HG02870 (cell line): ENCODE measurements at regions not wholly inside any gene's neighbourhood (a gene's known extent, or its start where the extent isn't known, plus 50 kb on each side); places are given as distances from the start of the nearest gene placed in this dataset.

ENCODE experiments used
- ATAC-seq: cut with Tn5 transposase; IDR thresholded peaks from one replicate; pipeline ENCODE4 v1.9.1; 2021; ENCODE audit warnings: mild to moderate bottlenecking, moderate library complexity; ENCODE audit not compliant: unreplicated experiment

DNA sequence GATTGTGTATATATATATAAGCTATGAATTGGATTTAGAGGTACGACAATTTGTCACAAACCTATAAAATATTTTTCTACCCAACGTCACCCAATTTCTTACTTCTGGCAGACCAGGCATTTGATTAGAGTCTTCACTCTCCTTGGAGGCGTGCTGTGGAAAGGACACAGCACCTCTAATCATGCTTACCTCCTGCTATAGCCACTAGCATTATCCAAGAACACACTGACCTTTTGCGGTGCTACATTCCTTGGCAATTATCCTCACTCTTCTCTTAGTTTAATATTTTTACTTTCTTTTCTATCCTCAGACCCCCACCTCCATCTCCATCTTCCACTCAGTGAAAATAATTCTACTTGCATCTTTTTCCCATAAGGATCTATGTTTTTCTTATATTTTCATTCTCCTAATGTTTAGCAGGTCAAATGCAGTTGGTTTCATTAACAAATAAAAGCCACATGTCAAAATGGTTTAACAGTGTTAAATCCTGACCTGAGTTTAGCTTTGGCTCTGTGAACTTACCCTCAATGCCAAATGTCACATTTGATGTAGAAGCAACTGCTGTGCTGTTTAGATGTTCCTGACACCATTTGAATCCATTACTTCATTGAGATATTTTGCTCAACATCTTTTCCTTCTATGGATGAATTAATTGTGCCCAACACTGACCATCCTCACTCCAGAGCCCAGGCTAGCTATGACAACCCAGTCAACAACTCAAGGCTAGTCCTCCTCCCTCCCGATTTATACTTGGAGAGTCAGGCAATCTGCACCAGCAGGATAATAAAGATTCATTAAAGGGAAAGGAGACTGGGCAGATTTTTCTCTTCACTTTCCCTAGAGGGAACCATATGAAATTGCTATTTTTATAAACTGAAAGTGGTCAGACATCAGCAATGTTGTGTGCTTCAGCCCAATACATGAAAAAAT, 240.5 kb downstream of the MREG start:
- no peak for ATAC-seq

DNA sequence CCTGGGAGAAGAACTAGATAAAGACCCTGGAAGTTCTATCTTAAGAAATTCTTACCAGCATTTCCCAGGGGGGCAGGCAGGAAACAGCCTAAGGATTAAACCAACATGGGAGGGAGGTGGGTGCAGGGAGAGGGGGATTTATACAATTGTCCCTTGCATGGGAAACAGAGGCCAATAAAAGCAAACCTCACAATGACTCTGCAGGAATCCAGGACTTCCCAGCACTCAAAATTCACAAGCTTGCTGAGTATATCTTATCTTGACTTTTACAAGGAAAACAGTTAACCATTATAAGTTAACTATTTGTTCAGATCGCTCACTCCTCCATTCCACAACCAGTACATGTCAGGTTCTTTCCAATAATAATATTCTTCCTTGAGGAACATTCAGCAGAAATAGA, 241.3 kb downstream of the MREG start:
- ATAC-seq: no peak

GRCh38 chr2:215771241-215771640, 242.1 kb downstream of the MREG start:
- ATAC-seq: no peak

DNA sequence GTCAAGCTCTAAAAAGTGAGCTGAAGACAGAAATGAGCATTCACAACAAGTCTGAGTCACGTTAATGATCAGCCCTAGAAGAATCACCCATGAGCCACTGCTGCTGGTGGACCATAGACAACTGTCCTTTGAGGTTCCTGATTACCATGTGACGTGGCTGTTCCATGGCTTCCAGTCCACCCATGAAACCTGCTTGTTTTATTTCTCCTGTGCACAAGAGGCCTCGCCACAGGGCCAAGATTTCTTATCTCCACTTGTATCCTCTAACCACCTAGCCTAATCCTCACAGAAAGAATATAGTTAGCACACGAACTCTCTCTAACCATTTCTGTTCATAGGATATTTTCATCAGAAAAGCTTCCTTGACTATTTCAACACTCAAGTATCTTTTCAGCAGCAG, 242.7 kb downstream of the MREG start:
- ATAC-seq: no peak

DNA sequence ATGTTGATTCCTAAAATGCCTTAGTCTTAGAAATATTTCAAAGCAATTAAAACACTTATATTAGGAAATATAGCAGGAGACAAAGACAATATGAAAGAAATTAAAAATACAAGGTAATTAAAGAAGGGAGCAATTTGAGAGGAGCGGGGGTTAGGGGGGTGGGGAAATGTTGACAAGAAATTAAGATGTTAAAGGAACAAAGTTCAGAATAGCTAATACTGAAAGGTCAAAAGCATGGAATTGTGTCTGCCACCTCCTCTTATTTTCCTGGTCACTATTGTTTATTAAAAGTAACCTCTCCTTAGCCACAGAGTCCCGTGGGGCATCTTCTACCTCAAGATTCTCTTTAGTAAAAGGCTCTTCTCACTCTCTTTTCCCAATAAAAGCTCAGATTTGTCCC, 244.1 kb downstream of the MREG start:
- no peak for ATAC-seq

DNA sequence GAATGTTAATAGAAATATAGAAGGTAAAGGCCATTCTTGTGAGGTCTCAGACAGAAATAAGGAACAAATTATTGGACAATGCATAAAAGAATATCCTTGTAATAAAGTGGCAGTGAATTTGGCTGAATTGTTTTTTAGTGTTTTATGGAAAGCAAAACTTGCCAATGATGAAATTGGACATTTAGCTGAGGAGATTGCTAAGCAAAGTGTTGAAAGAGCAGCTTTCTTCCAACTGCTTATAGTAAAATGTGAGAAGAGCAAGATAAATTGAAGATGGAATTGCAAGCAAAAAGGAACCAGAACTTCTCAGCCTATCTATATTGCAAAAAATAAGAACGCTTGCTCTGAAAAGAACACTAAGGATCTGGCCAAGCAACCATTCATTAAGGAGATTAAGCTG, 245.7 kb downstream of the MREG start:
- no peak for ATAC-seq

DNA sequence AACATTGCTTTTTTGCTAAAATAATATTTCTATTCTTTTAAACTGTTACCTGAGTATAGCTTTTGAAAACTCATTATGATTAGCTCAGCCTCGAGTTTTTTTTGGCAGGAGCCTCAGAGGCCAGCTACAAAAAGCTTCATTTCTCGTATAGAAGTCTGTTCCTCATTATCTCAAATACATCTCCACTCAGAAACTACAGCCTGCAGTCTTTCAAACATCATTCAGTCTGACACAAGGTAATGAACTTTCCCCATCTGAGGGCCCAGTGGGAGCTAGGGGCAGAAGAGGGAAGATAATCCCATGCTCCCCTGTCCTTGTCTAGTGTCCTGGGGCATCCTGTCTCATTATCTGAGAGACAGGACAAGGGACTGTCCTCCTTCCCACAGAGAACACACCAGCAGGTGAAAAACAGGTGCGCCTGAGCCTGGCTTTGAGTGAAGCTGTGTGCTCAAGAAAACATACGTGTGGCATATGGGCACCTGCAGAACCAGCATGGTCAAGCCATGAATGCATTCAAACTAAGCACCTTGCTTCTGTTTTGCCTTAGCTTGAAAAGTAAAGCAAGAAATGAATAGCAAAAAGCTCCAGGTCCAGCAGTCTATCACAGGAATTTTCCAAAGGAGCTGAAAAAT, 247.5 kb downstream of the MREG start:
- no peak for ATAC-seq

GRCh38 chr2:215764441-215765048, 248.8 kb downstream of the MREG start:
- ATAC-seq: no peak

DNA sequence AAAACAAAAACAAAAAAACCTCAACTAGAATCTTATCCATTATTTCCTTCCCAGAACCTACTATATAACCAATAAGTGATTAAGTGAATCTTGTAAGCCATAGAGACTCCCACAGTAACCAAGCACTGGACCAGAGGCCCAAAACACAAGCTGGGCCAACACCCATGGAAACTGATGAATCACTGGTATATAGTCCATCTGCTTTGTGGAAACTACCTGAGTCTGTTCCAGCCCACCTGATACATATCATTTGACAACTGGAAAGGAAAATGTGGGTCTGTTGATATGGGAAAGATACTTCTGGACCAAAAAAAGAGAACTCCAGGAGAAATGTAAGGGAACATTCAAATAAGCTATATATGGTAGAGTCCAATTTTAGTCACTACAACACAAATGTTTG, 252.8 kb downstream of the MREG start:
- no peak for ATAC-seq

GRCh38 chr2:215760091-215760490, 253.3 kb downstream of the MREG start:
- no peak for ATAC-seq

DNA sequence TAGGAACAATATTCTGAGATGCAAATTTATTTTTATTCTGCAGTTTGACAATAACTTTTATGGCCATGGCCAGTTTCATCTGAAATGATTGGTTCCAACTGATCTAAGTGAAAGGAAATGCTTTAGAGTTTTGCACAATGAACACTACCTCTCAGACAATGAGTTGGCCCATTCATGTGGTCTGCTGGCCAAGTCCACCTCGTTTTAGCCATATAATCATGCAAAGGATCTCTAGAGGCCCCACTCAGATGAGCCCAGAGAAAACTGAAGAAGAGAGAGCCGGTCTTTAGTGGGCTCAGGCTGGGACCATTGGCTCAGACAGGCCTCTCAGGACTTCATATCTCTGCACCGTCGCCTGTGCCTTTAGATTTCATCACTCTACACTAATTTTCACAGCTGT, 254.7 kb downstream of the MREG start:
- no peak for ATAC-seq

GRCh38 chr2:215756346-215756730, 257.0 kb downstream of the MREG start:
- ATAC-seq: no peak

GRCh38 chr2:215755641-215756345, 257.6 kb downstream of the MREG start:
- no peak for ATAC-seq

- ATAC-seq: no peak
Measured at GRCh38 chr2:215754546-215754945, 258.8 kb downstream of the MREG start.

DNA sequence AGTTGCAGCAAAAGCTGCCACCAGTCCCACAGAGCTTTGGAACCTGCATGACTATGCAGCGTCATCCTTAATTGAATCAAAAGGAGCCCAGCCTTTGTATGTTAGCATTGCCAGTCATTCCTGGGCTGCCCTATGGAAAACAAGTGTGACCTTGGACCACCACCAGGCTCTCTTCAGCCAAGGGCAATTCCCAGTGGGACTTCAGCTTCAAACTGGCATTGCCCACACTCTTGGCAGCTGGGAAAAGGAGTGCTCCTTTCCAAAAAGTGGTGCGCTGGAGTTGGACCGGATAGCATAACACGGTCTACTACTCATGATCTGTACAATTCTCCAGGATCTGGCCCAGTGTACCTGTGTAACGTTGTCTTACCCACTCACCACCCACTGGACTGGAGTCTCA, 259.5 kb downstream of the MREG start:
- ATAC-seq: no peak

DNA sequence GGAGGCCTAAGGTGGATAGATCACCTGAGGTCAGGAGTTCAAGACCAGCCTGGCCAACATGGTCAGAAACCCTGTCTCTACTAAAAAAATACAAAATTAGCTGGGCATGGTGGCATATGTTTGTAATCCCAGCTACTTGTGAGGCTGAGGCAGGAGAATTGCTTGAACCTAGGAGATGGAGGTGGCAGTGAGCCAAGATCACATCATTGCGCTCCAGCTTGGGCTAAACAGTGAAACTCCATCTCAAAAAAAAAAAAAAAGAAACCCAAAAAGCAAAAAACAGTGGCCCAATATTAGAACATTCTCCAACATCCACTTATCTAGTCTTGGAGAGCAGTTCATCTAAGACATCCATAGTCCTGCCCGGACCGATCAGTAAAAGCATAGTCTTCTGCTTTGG, 260.4 kb downstream of the MREG start:
- ATAC-seq: no peak

GRCh38 chr2:215752436-215752835, 260.9 kb downstream of the MREG start:
- no peak for ATAC-seq

- no peak for ATAC-seq
Measured at GRCh38 chr2:215751911-215752272, 261.5 kb downstream of the MREG start.

GRCh38 chr2:215751200-215751910, 262.0 kb downstream of the MREG start:
- no peak for ATAC-seq

DNA sequence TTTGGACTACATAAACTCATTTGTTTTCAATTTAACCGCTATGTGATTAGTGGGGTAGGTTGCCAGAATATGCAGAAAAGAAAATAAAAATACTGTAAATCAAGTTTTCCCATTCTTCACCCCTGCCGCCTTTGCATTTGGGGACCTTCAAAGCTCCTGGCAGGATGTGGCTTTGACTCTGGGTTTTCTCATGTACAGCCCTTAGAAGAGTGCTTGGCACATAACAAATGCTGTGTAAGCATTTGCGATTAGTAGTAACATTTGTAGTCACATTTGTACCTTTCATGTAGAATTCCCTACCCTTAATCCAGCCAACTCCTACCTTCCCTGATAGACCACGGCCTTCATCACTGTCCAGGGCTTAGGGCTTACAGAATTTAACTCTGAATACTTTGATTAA, 262.6 kb downstream of the MREG start:
- no peak for ATAC-seq
